GM12873 (cell line): ENCODE measurements at regions not wholly inside any gene's neighbourhood (a gene's known extent, or its start where the extent isn't known, plus 50 kb on each side); places are given as distances from the start of the nearest gene placed in this dataset.

Experiments
- CTCF ChIP-seq: IDR thresholded peaks from 2 replicates; pipeline ENCODE4 v1.5.1; 2012; ENCODE audit warnings: low read depth, mild to moderate bottlenecking, moderate library complexity, low read length, control low read depth; ENCODE audit not compliant: insufficient read depth; ENCODE audit errors: missing control alignments

GRCh38 chr5:165892383-165892782, 2387.0 kb downstream of the MAT2B start:
- no peak for TF ChIP-seq CTCF

GRCh38 chr5:165894916-165895315, 2389.5 kb downstream of the MAT2B start:
- no peak for TF ChIP-seq CTCF

GRCh38 chr5:165903835-165904234, 2387.6 kb upstream of the WWC1 start:
- TF ChIP-seq CTCF = no peak

GRCh38 chr5:165906871-165907270, 2384.6 kb upstream of the WWC1 start:
- TF ChIP-seq CTCF = no peak

- no peak for TF ChIP-seq CTCF
These were observed 2378.4 kb upstream of the WWC1 start for GRCh38 chr5:165913059-165913458.

DNA sequence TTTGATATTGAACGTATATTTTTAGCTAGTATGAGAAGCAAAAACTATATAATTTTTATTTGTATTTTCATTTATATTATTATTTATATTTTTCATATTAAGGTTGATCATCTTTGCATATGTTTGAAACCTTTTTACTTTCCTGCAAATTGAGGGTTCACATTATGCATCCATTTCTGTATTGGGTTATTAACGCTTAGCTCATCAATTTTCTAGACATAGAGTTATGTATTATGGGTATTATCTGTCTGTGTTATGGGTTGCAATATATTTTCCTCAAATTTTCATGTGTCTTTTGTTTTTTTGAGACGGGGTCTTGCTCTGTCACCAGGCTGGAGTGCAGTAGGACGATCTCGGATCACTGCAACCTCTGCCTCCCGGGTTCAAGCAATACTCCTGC, 2377.0 kb upstream of the WWC1 start:
- no peak for TF ChIP-seq CTCF

GRCh38 chr5:165919196-165919595, 2372.2 kb upstream of the WWC1 start:
- no peak for TF ChIP-seq CTCF
